ENCODE measurements at regions not wholly inside any gene's neighbourhood (a gene's known extent, or its start where the extent isn't known, plus 50 kb on each side); places are given as distances from the start of the nearest gene placed in this dataset.

DNA sequence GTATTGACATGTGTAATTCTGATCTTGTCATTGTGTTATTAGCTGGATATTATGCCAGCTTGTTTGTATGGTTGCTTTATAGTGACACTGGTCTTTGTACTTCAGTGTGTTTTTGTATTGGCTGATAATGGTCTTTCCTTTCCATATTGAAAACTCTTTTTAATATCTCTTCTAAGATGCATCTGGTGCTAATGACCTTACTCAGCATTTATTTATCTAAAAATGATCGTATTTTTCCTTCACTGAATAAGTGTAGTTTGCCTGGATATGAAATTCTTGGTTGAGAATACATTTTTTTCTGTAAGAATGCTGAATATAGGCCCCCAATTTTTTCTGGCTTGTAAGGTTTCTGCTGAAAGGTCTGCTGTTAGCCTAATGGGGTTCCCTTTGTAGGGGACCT, 465.5 kb upstream of the TMPRSS15 start:
- ChIA-PET CTCF (no interaction called here), POLR2A (no interaction called here), RAD21 (ENCODE audit: low non-redundant PET in 1 of 2, low total read pairs in 2 of 2, uncharacterized antibody in 2 of 2, unreplicated experiment in 2 of 2) (no interaction called here)
- Histone ChIP-seq H3K9ac (ENCODE audit: low read length) (no peak overlapping the region), H3K9me3 (ENCODE audit: control insufficient read depth in 1 of 2, insufficient read depth in 1 of 2, low read depth in 1 of 2, low read length in 2 of 2) (peaks cover 0 to 23% of the 10 kb centered on the region in 2 experiments; a peak in 1 of 4 replicates), H4K20me1 (ENCODE audit: insufficient read depth) (no peaks in the 10 kb centered on the region), H3K4me1 (ENCODE audit: control insufficient read depth in 1 of 2, insufficient read depth in 2 of 2, low read length in 2 of 2) (no peaks in the 10 kb centered on the region), H3K4me3 (replicated peaks in 1 of 2; ENCODE audit: low read depth in 1 of 2, low read length in 2 of 2) (no peak overlapping the region), H3K27ac (ENCODE audit: low read depth, low read length) (no peak overlapping the region), H3K4me2 (ENCODE audit: low read length) (no peak overlapping the region), H3K36me3 (ENCODE audit: control insufficient read depth in 1 of 2, insufficient read depth in 2 of 2, low read length in 2 of 2) (no peaks in the 10 kb centered on the region), H3K27me3 (ENCODE audit: insufficient read depth, low read length) (no peaks in the 10 kb centered on the region), H3K9me2 (ENCODE audit: insufficient read depth) (no peaks in the 10 kb centered on the region), H2AFZ (ENCODE audit: low read depth, low read length, poor library complexity, severe bottlenecking) (no peak overlapping the region), H3K79me2 (ENCODE audit: insufficient read depth, low read length) (no peaks in the 10 kb centered on the region)
- DNase-seq (ENCODE audit: low read depth, low spot score) (no peak), ATAC-seq (no peak)
- intact Hi-C loops (cut with micrococcal nuclease): no loop called here
- BruUV-seq (replicated peaks): no TSS peak
- no peak for TF ChIP-seq SRF (IDR thresholded peaks at IDR 0.05; ENCODE audit: low read depth)
- no peak for TF ChIP-seq CBX3 (IDR thresholded peaks at IDR 0.05; ENCODE audit: low read depth)
- TF ChIP-seq POLR2A (IDR thresholded peaks at IDR 0.05; ENCODE audit: borderline replicate concordance, extremely low read depth, insufficient read depth, insufficient read length): no peak
- no peak for TF ChIP-seq FOSL1 (IDR thresholded peaks at IDR 0.05; ENCODE audit: low read depth)
- TF ChIP-seq ZFX (IDR thresholded peaks at IDR 0.05): no peak
- TF ChIP-seq ZNF274 (IDR thresholded peaks at IDR 0.05; ENCODE audit: low read depth, low read length): no peak
- TF ChIP-seq SIN3A (IDR thresholded peaks at IDR 0.05; ENCODE audit: low read depth): no peak
- no peak for TF ChIP-seq TCF7L2 (IDR thresholded peaks at IDR 0.05; ENCODE audit: borderline replicate concordance, extremely low read depth, insufficient read depth, insufficient read length)
- no peak for TF ChIP-seq ATF3 (IDR thresholded peaks at IDR 0.05)
- no peak for TF ChIP-seq ELF1 (IDR thresholded peaks at IDR 0.05; ENCODE audit: borderline replicate concordance, low read depth)
- TF ChIP-seq, protein P1, sequence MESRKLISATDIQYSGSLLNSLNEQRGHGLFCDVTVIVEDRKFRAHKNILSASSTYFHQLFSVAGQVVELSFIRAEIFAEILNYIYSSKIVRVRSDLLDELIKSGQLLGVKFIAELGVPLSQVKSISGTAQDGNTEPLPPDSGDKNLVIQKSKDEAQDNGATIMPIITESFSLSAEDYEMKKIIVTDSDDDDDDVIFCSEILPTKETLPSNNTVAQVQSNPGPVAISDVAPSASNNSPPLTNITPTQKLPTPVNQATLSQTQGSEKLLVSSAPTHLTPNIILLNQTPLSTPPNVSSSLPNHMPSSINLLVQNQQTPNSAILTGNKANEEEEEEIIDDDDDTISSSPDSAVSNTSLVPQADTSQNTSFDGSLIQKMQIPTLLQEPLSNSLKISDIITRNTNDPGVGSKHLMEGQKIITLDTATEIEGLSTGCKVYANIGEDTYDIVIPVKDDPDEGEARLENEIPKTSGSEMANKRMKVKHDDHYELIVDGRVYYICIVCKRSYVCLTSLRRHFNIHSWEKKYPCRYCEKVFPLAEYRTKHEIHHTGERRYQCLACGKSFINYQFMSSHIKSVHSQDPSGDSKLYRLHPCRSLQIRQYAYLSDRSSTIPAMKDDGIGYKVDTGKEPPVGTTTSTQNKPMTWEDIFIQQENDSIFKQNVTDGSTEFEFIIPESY (IDR thresholded peaks at IDR 0.05; ENCODE audit: extremely low read depth, insufficient replicate concordance, low read length): no peak
- no peak for TF ChIP-seq RAD21 (IDR thresholded peaks at IDR 0.05; ENCODE audit: low read depth)
- no peak for TF ChIP-seq POLR2AphosphoS5 (IDR thresholded peaks at IDR 0.05; ENCODE audit: low read depth, low read length)
- TF ChIP-seq, protein P2, sequence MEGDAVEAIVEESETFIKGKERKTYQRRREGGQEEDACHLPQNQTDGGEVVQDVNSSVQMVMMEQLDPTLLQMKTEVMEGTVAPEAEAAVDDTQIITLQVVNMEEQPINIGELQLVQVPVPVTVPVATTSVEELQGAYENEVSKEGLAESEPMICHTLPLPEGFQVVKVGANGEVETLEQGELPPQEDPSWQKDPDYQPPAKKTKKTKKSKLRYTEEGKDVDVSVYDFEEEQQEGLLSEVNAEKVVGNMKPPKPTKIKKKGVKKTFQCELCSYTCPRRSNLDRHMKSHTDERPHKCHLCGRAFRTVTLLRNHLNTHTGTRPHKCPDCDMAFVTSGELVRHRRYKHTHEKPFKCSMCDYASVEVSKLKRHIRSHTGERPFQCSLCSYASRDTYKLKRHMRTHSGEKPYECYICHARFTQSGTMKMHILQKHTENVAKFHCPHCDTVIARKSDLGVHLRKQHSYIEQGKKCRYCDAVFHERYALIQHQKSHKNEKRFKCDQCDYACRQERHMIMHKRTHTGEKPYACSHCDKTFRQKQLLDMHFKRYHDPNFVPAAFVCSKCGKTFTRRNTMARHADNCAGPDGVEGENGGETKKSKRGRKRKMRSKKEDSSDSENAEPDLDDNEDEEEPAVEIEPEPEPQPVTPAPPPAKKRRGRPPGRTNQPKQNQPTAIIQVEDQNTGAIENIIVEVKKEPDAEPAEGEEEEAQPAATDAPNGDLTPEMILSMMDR (IDR thresholded peaks at IDR 0.05 in 2 of 3, conservative IDR thresholded peaks at IDR 0.05 in 1 of 3; ENCODE audit: borderline replicate concordance in 1 of 3, insufficient read depth in 1 of 3, low read depth in 2 of 3, low read length in 2 of 3): no peak
- TF ChIP-seq EZH2phosphoT487 (IDR thresholded peaks at IDR 0.05; ENCODE audit: borderline replicate concordance): no peak
- TF ChIP-seq REST (IDR thresholded peaks at IDR 0.05; ENCODE audit: low read depth): no peak

Data from HCT116 (cell line).